ENCODE measurements at regions not wholly inside any gene's neighbourhood (a gene's known extent, or its start where the extent isn't known, plus 50 kb on each side); places are given as distances from the start of the nearest gene placed in this dataset.
A peak's percentile ranks its signal among the peaks of the same experiment; 100 is the strongest.

GRCh38 chr5:120199559-120199958 lies 264.5 kb upstream of the PRR16 start (continued):
- TF ChIP-seq PBX2 (CRISPR knock-in tag; IDR thresholded peaks at IDR 0.05; ENCODE audit: low read depth) = no peak
- peak; percentile 57; the same call in 1 of the 2 replicates for TF ChIP-seq PBX2 (tag; conservative IDR thresholded peaks at IDR 0.05; ENCODE audit: low read depth)
- TF ChIP-seq RBM17 (IDR thresholded peaks at IDR 0.05; ENCODE audit: borderline replicate concordance, low read depth, low read length) = no peak
- TF ChIP-seq RBM34 (IDR thresholded peaks at IDR 0.05; ENCODE audit: borderline replicate concordance, insufficient read depth, low read length) = no peak
- TF ChIP-seq PCBP1 (IDR thresholded peaks at IDR 0.05; ENCODE audit: low read depth, low read length, poor library complexity, severe bottlenecking) = no peak
- TF ChIP-seq MEIS2 (IDR thresholded peaks at IDR 0.05; ENCODE audit: partially characterized antibody) = peak; percentile 58
- no peak for TF ChIP-seq CREBBP (IDR thresholded peaks at IDR 0.05; ENCODE audit: low read depth, low read length)
- TF ChIP-seq ZNF695 (CRISPR knock-in tag; IDR thresholded peaks at IDR 0.05) = no peak

- BruUV-seq (replicated peaks) = no TSS peak
- no peak overlapping the region for H3K27ac ChIP-seq (ENCODE audit: extremely low read depth, low read depth, low read length)
- H2AFZ ChIP-seq (ENCODE audit: low read depth, low read length) = no peak overlapping the region
- CTCF ChIA-PET (ENCODE audit: low intra/inter-chr PET ratio) = no interaction called here
- no peak for DNase-seq (ENCODE audit: extremely low read depth in 1 of 4, low spot score in 3 of 4)
- no peak overlapping the region for H3K9ac ChIP-seq (ENCODE audit: insufficient read depth in 1 of 2, low read depth in 2 of 2, low read length in 2 of 2)
- FAIRE-seq = no peak
- no peaks in the 10 kb centered on the region for H3K79me2 ChIP-seq (ENCODE audit: control insufficient read depth, insufficient read depth, low read length)
- intact Hi-C loops (cut with micrococcal nuclease) = no loop called here
- no peak overlapping the region for H3K4me3 ChIP-seq
- no peak overlapping the region for H3K4me2 ChIP-seq (ENCODE audit: insufficient read depth, low read length)
- no peaks in the 10 kb centered on the region for H3K27me3 ChIP-seq (ENCODE audit: control insufficient read depth in 2 of 2, insufficient read depth in 2 of 2, low read length in 2 of 2)
- H3K4me1 ChIP-seq (replicated peaks in 1 of 2; ENCODE audit: control insufficient read depth in 2 of 2, insufficient read depth in 2 of 2, low read length in 2 of 2) = no peaks in the 10 kb centered on the region
- POLR2A ChIA-PET = no interaction called here
- no peaks in the 10 kb centered on the region; the same call in 1 of the 2 replicates for H3K9me3 ChIP-seq (replicated peaks; ENCODE audit: control insufficient read depth, insufficient read depth, low read depth, low read length)
- H3K9me1 ChIP-seq (ENCODE audit: control insufficient read depth, insufficient read depth, low read length) = no peaks in the 10 kb centered on the region
- H4K20me1 ChIP-seq (replicated peaks; ENCODE audit: control insufficient read depth, insufficient read depth, low read length) = no peaks in the 10 kb centered on the region
- no peak for ATAC-seq
- no peaks in the 10 kb centered on the region for H3K36me3 ChIP-seq (ENCODE audit: control insufficient read depth, insufficient read depth, low read length)
- in situ Hi-C loops (cut with MboI) = no loop called here
- no peak for TF ChIP-seq RFX7 (CRISPR knock-in tag; IDR thresholded peaks at IDR 0.05)
- TF ChIP-seq ARNT (IDR thresholded peaks at IDR 0.05) = no peak
- TF ChIP-seq BACH1 (tag; IDR thresholded peaks at IDR 0.05) = no peak
- TF ChIP-seq ZNF830 (CRISPR knock-in tag; IDR thresholded peaks at IDR 0.05) = no peak
- TF ChIP-seq ZNF449 (CRISPR knock-in tag; IDR thresholded peaks at IDR 0.05) = no peak
- TF ChIP-seq ZNF274 (IDR thresholded peaks at IDR 0.05; ENCODE audit: borderline replicate concordance, low read depth, low read length) = no peak
- TF ChIP-seq CCNT2 (IDR thresholded peaks at IDR 0.05; ENCODE audit: borderline replicate concordance, extremely low read depth, insufficient read length, low read depth, low read length) = no peak
- no peak for TF ChIP-seq ZNF444 (CRISPR knock-in tag; IDR thresholded peaks at IDR 0.05)
- no peak for TF ChIP-seq STAG1 (CRISPR knock-in tag; IDR thresholded peaks at IDR 0.05; ENCODE audit: borderline replicate concordance)
- no peak for TF ChIP-seq DPF2 (IDR thresholded peaks at IDR 0.05)
- TF ChIP-seq EP300 (IDR thresholded peaks at IDR 0.05; ENCODE audit: low read length) = no peak
- no peak for TF ChIP-seq ZNF551 (CRISPR knock-in tag; IDR thresholded peaks at IDR 0.05)
Observed at GRCh38 chr5:120207129-120207528, 257.0 kb upstream of the PRR16 start.

Measured in K562 (cell line).